ENCODE measurements at regions not wholly inside any gene's neighbourhood (a gene's known extent, or its start where the extent isn't known, plus 50 kb on each side); places are given as distances from the start of the nearest gene placed in this dataset.
"Not testable (repeated sequence)": the region's sequence is repeated elsewhere in the genome, so short reads cannot be mapped to it uniquely, and the experiment has no call there.

DNA sequence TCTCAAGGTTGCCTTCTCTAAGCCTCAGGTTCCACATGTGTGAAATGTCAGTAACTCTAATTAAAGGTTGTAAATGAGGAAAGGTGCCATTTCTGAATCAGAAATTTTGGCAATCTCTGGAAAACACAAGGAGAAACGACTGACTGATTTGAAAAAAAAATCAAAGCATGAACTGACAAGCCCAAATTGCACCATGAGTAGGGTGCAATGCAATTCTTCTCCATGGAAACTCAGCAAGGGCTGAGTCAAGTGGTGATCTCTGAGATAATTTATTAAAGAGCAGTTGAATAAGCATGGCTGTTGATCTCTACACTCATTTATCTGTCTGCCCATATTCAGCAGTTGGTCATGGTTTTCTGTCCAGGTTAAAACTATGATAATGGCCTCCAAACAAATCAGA lies 201.6 kb upstream of the CMC1 start:
- no peak for DNase-seq

DNA sequence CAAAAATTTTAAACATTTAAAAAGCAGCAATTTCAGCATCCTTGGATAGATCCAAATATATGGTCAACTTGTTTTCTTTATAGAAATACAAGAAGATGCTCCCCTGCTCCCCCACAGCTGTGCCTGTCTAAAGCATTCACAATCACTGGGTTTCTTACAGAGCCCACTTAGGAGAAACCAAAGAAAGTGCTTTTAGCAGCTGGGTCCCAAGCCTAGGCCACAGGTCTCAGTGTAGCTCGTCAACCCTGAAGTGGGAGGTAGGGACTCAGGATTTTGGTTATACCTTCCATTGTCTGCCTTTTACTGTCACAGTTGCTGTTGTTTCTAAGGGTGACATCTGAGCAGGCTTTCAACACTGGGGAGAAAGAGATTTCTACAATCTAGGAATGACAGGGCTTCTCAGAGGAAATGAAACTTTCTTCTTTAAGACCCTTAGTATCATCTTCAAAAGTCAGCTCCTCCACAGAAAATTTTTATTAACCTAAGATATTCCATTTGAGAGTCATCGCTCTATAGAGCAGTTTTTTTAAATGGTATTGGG lies 199.3 kb upstream of the CMC1 start:
- no peak for DNase-seq

DNA sequence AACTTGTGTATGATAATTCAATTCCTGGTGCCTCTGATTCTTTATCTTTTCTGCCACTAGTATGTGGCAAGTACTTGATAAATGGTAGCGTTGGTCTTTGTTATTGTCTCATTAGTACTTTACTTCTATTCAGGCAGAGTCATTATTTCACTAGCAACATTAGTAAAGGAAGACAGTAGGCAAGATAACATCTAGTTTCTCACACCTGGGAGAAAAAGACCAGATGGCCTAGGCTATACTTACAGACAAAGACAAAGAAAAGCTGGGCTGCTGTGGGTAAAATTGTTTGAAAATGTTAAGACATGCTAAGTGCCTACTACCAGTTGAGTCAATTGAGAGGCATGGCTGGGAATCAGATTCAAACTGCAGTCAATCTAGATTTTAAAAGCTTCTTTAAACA lies 198.7 kb upstream of the CMC1 start:
- no peak for DNase-seq

DNA sequence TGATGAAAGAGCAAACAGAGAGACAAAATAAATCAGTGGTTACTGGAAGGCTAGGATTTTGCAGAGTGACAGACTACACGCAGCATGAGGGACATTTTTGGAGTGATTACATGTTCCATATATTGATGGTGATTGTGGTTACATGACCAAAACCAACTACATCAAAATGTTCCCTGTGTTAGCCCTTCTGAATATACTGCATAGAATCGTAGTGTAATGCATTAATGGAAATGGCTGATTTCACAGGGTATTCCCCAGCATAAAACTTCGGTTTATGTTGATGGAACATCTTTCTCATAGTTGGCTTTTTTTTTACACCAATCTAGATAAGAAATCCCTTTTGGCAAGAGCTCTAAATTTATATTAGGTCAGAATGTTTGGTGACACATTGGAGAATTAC lies 191.3 kb upstream of the CMC1 start:
- no peak for DNase-seq

DNA sequence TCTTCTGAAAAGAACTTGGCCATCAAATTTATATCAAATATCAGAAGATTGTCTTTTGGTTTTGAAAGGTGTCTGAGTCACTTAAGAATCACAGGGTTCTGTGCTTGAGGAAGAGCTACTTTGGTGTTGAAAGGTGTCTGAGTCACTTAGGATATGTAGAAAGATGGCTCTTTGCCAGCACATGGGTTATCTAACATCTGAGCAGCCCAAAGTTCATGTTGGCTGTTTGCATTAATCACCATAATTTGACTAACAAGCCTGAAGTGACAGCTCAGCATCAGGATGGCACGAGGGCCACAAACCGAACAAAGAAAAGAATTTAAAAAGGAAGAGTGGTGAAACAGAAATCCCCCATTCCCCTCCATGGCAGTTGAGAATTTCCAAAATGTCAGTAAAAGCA lies 190.5 kb upstream of the CMC1 start:
- DNase-seq: peak; percentile 64

DNA sequence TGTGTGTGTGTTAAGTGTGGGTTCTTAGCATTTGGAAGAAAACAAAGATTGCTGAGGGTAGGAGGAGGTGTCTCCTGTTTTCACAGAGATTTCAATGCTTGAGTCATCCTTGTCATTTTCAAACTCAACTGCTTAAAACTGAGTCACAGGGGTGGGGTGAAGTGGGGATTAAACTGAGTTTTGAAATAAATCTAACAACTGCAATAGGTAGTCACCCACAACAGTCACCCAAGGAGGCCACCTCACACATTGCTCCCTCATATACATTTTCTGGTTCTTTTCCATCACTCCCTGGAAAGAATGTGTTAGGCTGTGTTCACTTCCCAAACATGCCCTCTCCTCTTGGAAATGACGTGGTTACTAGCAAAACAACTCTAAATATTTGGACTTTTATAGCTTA lies 187.7 kb upstream of the CMC1 start:
- peak; percentile 72 for DNase-seq

DNA sequence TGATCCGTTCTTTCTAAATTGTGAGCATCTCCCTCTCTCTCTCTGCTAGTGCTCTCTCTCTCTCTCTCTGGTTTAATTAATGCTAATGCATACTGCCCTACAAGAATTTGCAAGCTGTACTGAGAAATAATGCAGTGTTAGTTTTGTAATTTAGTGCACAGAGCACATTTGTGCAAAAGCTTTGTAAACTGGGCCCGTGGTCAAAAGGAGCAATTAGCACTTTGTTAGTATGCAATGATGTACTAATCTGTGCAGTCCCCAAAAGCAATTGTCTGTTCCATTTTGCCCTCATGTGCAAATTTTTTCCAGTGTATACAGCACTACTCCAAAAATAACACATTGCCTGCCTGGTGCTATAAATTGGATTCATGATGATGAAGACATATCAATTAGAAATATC lies 184.6 kb upstream of the CMC1 start:
- no peak for DNase-seq

DNA sequence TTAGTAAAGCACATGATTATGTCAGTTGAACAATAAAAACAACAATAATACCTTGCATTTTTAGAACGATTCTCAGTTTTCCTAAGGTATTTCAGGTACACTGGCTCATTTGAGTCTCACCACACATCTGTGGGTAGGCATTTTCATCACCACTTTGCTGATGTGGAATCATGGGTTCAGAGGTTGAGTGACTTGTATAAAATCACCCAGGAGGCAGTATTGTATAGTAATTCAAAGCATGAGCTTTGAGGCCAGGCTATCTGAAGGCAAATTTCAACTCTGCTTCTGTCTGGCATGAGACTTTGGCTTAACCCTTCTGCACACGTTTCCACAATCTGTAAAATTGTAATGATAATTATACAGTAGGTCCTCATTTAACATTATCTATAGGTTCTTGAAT lies 183.9 kb upstream of the CMC1 start:
- DNase-seq: no peak

DNA sequence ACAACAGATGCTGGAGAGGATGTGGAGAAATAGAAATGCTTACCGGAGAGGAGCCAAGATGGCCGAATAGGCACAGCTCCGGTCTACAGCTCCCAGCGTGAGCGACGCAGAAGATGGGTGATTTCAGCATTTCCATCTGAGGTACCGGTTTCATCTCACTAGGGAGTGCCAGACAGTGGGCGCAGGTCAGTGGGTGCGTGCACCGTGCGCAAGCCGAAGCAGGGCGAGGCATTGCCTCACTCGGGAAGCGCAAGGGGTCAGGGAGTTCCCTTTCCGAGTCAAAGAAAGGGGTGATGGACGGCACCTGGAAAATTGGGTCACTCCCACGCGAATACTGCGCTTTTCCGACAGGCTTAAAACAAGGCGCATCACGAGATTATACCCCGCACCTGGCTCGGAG lies 182.2 kb upstream of the CMC1 start:
- DNase-seq: not testable (repeated sequence)

DNA sequence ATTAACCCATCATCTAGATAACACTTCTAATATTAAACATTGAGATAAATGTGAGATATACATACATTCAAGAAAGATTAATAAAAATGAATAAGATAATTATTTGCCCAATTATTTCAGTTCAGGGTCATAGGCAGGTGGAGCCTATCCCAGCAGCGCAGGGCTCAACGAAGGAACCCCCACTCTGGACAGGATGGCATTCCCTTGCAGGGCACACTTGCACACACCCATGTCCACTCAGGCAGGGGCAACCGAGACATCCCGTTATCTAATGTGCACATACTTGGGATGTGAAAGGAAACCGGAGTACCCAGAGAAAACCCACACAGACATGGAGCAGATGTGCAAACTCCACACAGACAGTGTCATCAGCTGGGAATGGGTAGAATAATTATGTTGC lies 175.4 kb upstream of the CMC1 start:
- no peak for DNase-seq

DNA sequence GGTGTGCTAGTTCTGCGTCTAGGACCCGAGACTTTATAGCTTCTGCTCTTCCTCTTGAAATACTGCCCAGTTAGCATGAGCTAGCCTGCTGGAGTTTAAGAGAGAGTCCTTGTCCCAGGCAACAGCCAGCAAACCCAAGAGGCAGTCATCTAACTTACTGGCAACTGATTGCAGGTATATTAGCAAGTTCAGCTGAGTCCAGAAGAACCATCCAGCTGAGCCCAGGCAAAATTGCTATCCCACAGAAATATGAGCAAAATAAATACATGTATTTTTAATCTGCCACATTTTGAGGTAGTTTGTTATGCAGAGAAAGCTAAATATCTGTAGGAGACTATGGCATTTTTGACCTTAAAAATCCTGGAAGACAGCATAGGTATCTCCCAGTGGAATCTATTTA lies 174.4 kb upstream of the CMC1 start:
- no peak for DNase-seq

DNA sequence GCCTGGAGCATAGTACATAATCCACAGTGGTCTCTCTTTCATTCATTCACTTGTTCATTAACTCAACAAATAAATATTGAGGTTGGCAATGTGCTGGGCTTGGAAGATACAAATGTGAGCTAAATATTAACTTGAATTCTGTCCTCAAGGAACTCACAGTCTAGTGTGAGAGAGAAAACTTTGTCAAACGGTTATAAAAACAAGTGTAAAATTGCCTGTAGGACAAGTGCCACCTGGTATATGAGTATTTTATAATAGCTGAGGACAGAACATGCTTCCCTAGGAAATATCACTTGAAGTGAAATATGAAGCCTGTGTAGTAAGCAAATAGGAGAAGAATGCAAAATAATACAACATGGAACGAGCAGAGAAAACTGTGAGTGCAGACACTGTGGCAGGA lies 173.1 kb upstream of the CMC1 start:
- DNase-seq: no peak

DNA sequence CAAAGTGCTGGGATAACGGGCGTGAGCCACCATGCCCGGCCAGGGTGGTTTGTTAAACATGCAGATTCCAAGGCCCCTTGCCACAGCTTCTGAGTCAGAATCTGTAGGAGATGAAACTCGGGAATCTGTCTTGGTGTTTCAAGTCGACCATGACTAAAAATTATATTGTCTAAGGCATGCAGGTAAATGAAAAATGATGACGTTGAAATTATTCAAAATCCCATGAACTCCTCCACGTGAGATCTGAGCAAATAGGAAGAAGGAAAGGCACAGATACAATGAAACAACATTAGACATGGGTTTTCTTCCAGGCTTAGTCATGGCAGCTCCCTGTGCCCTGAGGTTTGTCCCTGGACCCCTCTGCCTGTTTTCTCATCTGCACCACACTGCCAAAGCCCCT lies 172.0 kb upstream of the CMC1 start:
- no peak for DNase-seq

DNA sequence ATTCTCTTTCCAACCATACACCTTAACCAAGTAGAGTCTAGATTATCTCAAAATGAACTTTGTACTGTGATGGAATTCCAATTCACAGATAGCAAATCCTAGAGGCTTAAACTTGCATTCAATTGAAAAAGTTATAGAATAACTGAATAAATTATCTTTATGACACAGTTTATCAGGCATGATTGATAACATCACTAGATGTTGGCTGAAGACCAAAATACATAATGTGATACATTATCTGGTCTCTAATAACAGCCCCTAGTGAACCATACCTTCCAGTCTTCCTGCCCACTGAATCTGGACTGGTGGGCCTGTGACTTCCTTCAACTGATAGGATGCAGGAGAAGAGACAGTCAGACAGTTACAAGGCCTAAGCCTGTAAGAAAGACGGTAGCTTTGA lies 165.2 kb upstream of the CMC1 start:
- no peak for DNase-seq

DNA sequence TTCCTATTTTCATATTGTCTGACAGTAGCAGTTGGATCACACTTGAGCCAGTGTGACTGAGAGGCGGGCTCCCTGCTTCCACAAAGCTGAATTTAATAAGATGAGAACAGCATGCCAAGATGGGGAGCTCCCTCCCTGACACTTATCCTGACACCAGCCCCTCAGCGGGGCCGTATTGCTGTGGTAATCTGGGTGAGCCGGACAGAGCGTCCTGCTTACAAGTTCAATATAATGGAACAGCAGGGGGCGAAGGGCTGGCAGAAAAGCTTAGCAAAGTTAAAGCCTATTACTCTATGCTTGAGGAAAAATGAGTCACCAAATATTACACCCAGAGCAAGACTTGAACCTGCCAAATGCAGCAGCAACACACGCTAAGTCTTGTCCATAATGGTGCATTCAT lies 163.8 kb upstream of the CMC1 start:
- DNase-seq: peak; percentile 1

DNA sequence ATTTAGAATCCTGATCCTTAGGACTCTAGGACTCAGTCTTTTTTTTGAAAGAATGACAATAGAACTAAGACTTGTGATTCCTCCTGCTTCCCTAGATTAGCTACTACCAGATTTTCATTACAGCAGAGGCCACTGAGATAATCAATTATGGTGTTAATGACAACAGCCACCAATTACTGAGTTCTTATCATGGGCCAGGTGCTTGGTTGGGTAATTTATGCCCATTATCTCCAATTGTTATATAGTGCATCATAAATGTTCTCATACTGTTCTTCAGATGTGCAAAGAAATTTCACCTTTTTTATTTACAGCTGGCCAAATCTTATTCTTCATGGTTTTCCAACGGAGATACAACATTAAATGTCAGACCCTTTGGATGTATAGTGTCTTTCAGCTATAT lies 162.9 kb upstream of the CMC1 start:
- no peak for DNase-seq

DNA sequence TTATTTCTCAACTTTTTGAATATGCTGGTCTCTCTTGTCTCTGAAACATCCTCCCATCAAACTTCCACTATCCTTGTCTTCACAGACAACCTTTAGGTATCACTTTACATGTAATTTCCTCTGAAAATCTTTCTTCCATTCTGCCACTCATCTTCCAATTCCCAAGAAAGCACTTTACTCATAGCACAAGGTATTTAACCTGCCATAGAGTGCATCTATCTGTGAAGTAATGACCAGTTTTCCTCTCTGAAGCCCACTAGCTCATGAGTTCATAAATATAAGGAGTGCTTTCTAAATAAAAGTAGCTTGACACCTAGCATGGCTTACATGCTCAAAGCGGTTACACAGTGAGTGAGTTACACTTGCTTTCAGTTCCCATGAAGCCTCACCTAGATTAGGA lies 160.7 kb upstream of the CMC1 start:
- DNase-seq: no peak

DNA sequence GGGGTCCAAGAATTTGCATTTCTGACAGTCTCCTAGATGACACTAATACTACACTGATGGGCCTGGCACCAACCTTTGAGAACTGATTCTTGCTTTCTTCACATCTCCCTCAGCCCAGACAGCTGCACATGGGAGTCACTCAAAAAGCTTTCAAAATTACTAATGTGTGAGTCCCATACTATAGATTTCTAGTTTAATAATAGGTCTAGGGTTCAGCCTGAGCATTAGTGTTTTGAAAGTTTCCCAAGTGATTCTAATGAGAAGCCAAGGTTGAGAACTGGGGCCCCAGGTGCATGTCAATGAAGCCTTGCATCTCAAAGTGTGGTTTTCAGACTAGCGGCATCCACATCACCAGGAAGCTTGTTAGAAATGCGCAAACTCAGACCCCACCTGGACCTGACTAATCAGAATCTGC lies 159.9 kb upstream of the CMC1 start:
- DNase-seq: no peak

DNA sequence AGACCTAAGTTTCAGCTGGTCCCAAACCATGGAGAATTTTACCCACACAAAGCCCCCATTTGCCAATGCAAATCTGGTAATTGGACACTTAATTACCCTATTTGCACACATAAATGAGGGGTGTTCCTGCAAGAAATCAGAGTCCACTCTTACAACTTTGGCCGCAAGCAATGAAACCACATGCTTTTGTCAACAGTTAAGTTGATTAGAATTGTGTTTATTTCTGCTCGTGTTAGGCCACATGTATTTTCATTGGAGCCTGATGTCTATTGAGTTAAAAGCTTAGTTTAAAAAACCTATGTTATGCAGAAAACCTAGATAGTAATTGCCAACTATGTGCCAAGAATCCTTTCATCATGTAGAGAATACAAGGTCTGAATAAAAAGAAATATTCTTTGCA lies 153.8 kb upstream of the CMC1 start:
- DNase-seq: no peak

DNA sequence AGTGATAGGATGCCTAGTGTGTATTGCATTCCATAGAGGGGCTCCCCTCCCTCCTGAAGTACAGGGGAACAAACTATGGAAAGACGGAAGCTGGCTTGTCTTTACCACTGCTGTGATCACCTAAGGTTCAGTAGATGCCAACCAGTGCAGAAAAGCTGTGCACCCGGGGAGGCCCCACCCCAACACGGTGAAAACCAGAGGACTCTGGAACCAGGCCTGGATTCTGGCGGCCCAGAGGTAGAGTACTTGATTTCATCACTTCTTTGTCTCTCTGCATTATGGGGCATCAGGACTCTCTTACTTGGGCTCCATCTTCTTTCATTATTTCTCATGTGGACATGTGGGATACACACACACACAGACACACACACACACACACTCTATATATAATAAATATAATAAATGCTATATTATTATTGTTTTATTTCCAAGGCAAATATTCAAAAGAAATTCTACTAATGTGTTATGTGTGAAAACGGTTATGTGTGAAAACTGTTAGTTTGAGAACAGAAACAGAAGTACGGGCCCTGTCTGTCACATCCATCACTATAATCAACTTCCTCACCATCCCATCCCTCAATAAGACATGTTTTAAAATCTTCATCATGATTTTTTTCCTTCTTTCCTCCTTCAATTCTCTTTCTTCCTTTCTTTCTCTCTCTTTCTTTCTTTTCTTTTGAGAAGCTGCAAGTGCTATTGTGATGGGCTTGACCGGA lies 152.4 kb upstream of the CMC1 start:
- no peak for DNase-seq

DNA sequence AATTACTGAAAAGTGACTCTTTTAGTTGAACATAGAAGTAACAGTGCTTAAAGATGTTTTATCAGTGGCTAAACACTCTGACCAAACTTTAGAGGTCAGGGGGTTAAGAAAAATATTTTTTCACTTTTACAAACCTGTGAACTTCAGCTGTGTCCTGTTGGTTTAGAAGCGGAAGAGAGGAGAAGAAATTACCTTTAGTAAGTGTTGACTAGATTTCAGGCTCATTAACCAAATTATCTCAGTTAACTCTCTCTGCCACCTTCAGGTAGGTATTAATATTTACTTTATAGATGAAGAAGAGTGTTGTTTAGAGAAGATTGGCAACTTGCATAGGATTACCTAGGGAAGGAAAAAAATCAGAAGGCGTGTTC lies 151.9 kb upstream of the CMC1 start:
- DNase-seq: no peak

DNA sequence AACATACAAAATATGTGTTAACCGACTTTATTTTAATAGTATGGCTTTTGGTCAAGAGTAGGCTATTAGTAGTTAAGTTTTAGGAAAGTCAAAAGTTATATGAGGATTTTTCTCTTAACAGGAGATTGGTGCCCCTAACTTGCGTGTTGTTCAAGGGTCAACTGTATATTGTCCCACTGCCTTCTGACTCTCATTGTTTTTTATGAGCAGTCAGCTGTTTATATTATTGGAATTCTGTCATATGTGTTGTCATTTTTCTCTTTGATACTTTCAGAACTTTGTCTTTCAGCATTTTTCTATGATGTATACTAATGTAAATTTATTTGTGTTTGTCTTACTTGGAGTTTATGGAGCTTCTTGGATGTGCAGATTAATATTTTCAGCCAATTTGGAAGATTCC lies 142.1 kb upstream of the CMC1 start:
- DNase-seq: no peak

DNA sequence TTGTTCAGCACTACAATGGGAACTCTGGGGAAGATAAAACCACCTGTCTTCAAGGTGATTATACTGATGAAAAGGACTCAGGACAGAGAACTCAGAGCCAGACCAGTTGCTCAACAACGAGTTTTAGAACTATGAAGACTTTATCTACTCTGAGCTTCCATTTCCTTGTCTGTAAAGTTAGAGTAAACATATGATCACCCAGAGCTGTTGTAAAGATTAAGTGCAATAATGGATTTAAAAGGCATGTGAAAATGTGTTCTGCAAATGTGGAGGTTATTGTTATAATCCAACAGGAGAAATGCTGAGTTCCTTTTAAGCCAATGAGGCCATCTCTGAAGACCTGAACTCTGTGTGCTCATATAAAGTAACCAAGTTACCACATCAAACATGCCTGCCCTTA lies 139.7 kb upstream of the CMC1 start:
- DNase-seq: no peak

DNA sequence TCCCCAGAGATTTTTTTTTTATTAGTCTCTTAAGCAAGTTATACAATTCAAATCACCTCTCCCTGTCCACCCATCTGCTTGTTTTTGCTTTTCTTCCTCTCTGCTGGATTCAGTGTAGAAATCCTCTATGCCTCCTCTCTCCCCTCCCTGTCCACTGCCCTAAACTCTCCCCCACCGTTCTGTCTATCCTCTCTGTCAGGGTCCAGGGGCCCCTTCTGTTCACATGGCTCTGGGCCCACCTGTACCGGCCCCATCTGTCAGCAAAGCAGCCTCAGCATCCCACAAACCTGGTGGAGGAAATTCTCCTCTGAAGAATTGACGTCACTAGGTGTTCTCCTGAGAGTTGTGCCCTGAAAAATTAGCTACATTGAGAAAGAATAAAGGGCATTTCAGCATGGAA lies 137.6 kb upstream of the CMC1 start:
- DNase-seq: no peak

DNA sequence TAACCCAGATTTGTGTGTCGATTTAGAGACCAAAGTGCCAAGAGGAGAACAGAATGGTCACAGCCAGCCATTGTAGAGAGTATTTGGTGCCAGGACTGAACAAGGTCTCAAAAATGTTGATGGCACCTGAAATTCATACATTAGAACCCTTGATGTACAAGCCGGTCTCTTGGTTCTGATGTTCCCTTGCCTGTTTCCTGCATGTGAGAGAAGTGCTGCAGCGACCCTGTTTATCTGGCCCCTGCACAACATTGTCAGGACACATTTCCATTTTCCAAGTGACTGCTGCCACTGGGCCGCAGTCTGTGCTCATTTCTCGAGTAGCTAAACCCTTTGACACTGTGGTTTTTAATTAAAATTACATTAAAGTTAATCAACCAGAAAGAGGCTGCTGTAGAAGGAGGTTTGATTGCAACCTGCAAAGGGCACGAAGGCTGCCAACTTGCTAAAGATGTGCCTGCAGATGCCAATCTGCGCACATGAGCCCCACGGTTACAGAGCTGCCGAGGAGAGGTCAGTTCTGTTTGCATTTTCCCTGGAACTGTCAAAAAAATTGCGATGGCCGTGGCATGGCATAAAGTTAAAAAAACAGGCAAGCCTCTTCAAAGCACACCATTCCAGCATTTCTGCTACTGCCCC lies 136.4 kb upstream of the CMC1 start:
- no peak for DNase-seq

All from fibroblast of upper back skin (primary cell).